GM12878 (cell line): ENCODE measurements at regions not wholly inside any gene's neighbourhood (a gene's known extent, or its start where the extent isn't known, plus 50 kb on each side); places are given as distances from the start of the nearest gene placed in this dataset.

ENCODE experiments used
- ATAC-seq: fragments of 200-7000 bp; cut with Tn5 transposase; 3 replicates; pipeline ENCODE4 v1.9.1; 2020; ENCODE audit warnings: mild to moderate bottlenecking, moderate library complexity
- BruUV-seq: library from RNA; stranded (reverse); fragments of 400-500 nt; replicated peaks from 2 replicates; lab custom pipeline; 2021; lab: Mats Ljungman, UMichigan
- CTCF ChIA-PET: fragments of 300-600 bp; sonication (Branson Sonifier 250); formaldehyde crosslinking; extraction: SDS; loops from one replicate; lab custom pipeline; 2021; ENCODE audit warnings: inconsistent platforms; lab: Yijun Ruan, JAX
- POLR2A ChIA-PET: fragments of 350-600 bp; formaldehyde crosslinking; extraction: SDS; loops from one replicate; lab custom pipeline; 2021; ENCODE audit warnings: inconsistent platforms; lab: Charles Lee
- RAD21 ChIA-PET: fragments of 300-600 bp; sonication (Branson Sonifier 250); formaldehyde crosslinking; loops from one replicate; lab custom pipeline; 2023; ENCODE audit warnings: antibody characterized with exemption; ENCODE audit not compliant: unreplicated experiment; lab: Charles Lee
- SMC1A ChIA-PET: fragments of 300-600 bp; sonication (Branson Sonifier 250); formaldehyde crosslinking; loops from one replicate; lab custom pipeline; 2023; ENCODE audit not compliant: unreplicated experiment, uncharacterized antibody; lab: Charles Lee
- DNase-seq: peaks from one replicate; pipeline ENCODE4 v3.0.0-alpha.2; 2011; ENCODE audit warnings: low read depth, low spot score
- FAIRE-seq: peaks from 3 replicates; lab custom pipeline; 2011; peaks lifted over from hg19 to GRCh38; lab: Jason Lieb, UNC
- H2AFZ ChIP-seq: 2 replicates; pipeline ENCODE4 v1.6.0; 2011; ENCODE audit warnings: low read depth, low read length, control low read depth; ENCODE audit not compliant: control insufficient read depth
- H3K27ac ChIP-seq: 2 replicates; pipeline ENCODE4 v1.5.1; 2011; ENCODE audit warnings: control low read depth; ENCODE audit not compliant: control insufficient read depth, insufficient read depth
- H3K27me3 ChIP-seq, 2 experiments: replicated peaks in 1 of 2; 2 replicates each; pipeline versions ENCODE4 v1.6.0 to v1.6.1; 2011; ENCODE audit warnings: low read length in 1 of 2; ENCODE audit not compliant: control insufficient read depth in 2 of 2, insufficient read depth in 2 of 2
- H3K36me3 ChIP-seq, 2 experiments: 2 replicates each; pipeline ENCODE4 v1.5.1; 2011; ENCODE audit warnings: low read length in 1 of 2; ENCODE audit not compliant: control insufficient read depth in 2 of 2, insufficient read depth in 2 of 2
- H3K4me1 ChIP-seq: 2 replicates; pipeline ENCODE4 v1.6.1; 2011; ENCODE audit warnings: mild to moderate bottlenecking, low read length, moderate library complexity, mixed read lengths; ENCODE audit not compliant: control insufficient read depth, insufficient read depth
- H3K4me2 ChIP-seq: 2 replicates; pipeline ENCODE4 v1.6.0; 2011; ENCODE audit warnings: control low read depth; ENCODE audit not compliant: control insufficient read depth, insufficient read depth
- H3K4me3 ChIP-seq: fragments of 200-600 bp; sonication (generic); 2 replicates; pipeline ENCODE4 v1.5.1; 2016
- H3K79me2 ChIP-seq: 2 replicates; pipeline ENCODE4 v1.6.0; 2011; ENCODE audit warnings: low read length; ENCODE audit not compliant: control insufficient read depth, insufficient read depth
- H3K9ac ChIP-seq: 2 replicates; pipeline ENCODE4 v1.8.0; 2011; ENCODE audit warnings: low read length, control low read depth, mixed read lengths; ENCODE audit not compliant: control insufficient read depth, insufficient read depth
- H3K9me3 ChIP-seq: replicated peaks from 3 replicates; pipeline ENCODE4 v1.5.1; 2011; ENCODE audit warnings: mild to moderate bottlenecking, low read length; ENCODE audit not compliant: control insufficient read depth, insufficient read depth
- H4K20me1 ChIP-seq: 2 replicates; pipeline ENCODE4 v1.6.0; 2011; ENCODE audit not compliant: control insufficient read depth, insufficient read depth
- ATF2 ChIP-seq: IDR thresholded peaks from 2 replicates; pipeline ENCODE4 v1.6.1; 2012; ENCODE audit warnings: low read length, inconsistent platforms
- BCLAF1 ChIP-seq: fragments of 450-650 bp; IDR thresholded peaks from 2 replicates; pipeline ENCODE4 v1.6.1; 2017; ENCODE audit warnings: antibody characterized with exemption, mild to moderate bottlenecking, moderate library complexity
- BHLHE40 ChIP-seq, 2 experiments: fragments of 450-650 bp in 1 of 2; IDR thresholded peaks; 2 replicates each; pipeline ENCODE4 v1.6.1; 2011 to 2017; ENCODE audit warnings: low read depth in 2 of 2, borderline replicate concordance in 1 of 2, improper control_type of control experiment in 1 of 2, low read length in 1 of 2, mild to moderate bottlenecking in 1 of 2
- CREB1 ChIP-seq: IDR thresholded peaks from 2 replicates; pipeline ENCODE4 v1.6.1; 2012; ENCODE audit warnings: low read depth, mild to moderate bottlenecking, inconsistent platforms
- JUNB ChIP-seq: IDR thresholded peaks from 2 replicates; pipeline ENCODE4 v1.6.1; 2016; ENCODE audit warnings: antibody characterized with exemption, mild to moderate bottlenecking
- JUND ChIP-seq: IDR thresholded peaks from 2 replicates; pipeline ENCODE4 v1.6.1; 2012; ENCODE audit warnings: low read depth, mild to moderate bottlenecking, low read length, improper control_type of control experiment, moderate library complexity
- NR2C1 ChIP-seq: fragments of 450-650 bp; IDR thresholded peaks from 2 replicates; pipeline ENCODE4 v1.6.1; 2017; ENCODE audit warnings: antibody characterized with exemption, mild to moderate bottlenecking, moderate library complexity
- PAX5 ChIP-seq: IDR thresholded peaks from 2 replicates; pipeline ENCODE4 v1.6.1; 2011; ENCODE audit warnings: low read depth, low read length, borderline replicate concordance
- PRDM15 ChIP-seq: fragments of 450-650 bp; formaldehyde crosslinking; IDR thresholded peaks from 2 replicates; pipeline ENCODE4 v1.4.0; 2020; ENCODE audit warnings: mild to moderate bottlenecking, moderate library complexity
- SMAD1 ChIP-seq: fragments of 450-650 bp; IDR thresholded peaks from 2 replicates; pipeline ENCODE4 v1.6.1; 2018; ENCODE audit warnings: mild to moderate bottlenecking, low read depth; ENCODE audit not compliant: partially characterized antibody
- STAT3 ChIP-seq: IDR thresholded peaks from 2 replicates; pipeline ENCODE4 v1.6.1; 2011; ENCODE audit warnings: low read depth, low read length, improper control_type of control experiment
- YY1 ChIP-seq: IDR thresholded peaks from 2 replicates; pipeline ENCODE4 v1.6.1; 2011; ENCODE audit warnings: low read depth, mild to moderate bottlenecking, low read length
- WGBS: methylation state at CpG from one replicate; pipeline ENCODE4 v1.1.6; 2016; ENCODE audit warnings: low lambda C conversion rate; ENCODE audit not compliant: insufficient replicate concordance, insufficient coverage; ENCODE audit errors: missing lambda C conversion rate; 5-methylcytosine and 5-hydroxymethylcytosine counted together
- in situ Hi-C: fragments of 300-500 bp; cut with MboI; formaldehyde crosslinking; loops from 9 replicates; pipeline ENCODE4 v1.14.3; 2018; ENCODE audit warnings: mixed read lengths
- intact Hi-C: fragments of 100-400 bp; cut with micrococcal nuclease; formaldehyde crosslinking; loops from one replicate; pipeline ENCODE4 v1.14.2; 2022; ENCODE audit not compliant: unreplicated experiment

- no peak overlapping the region for H2AFZ ChIP-seq
- no peaks in the 10 kb centered on the region for H3K4me1 ChIP-seq
- no peak overlapping the region for H3K4me3 ChIP-seq
- H4K20me1 ChIP-seq = no peaks in the 10 kb centered on the region
- ChIA-PET POLR2A (no interaction called here), SMC1A (no interaction called here), CTCF (no interaction called here), RAD21 (no interaction called here)
- ATAC-seq (no peak), FAIRE-seq (no peak), DNase-seq (no peak)
- H3K9me3 ChIP-seq = no peaks in the 10 kb centered on the region; the same call in 2 of the 3 replicates
- H3K9ac ChIP-seq = no peak overlapping the region
- no peaks in the 10 kb centered on the region for H3K27me3 ChIP-seq
- WGBS = 38% methylated on average over 8 of the region's 13 CpGs
- no peak overlapping the region for H3K4me2 ChIP-seq
- H3K79me2 ChIP-seq = no peaks in the 10 kb centered on the region
- BruUV-seq = no TSS peak
- TF ChIP-seq PAX5 = no peak
- no peak for TF ChIP-seq PRDM15 (CRISPR knock-in tag)
- no peak for TF ChIP-seq CREB1
- TF ChIP-seq NR2C1 = no peak
- TF ChIP-seq SMAD1 = no peak
- TF ChIP-seq JUND = no peak
- no peak for TF ChIP-seq JUNB
- TF ChIP-seq BHLHE40 (IDR thresholded peaks at IDR 0.05; ENCODE audit: borderline replicate concordance in 1 of 2, low read depth in 2 of 2, low read length in 1 of 2) = no peak
- TF ChIP-seq YY1 = no peak
- TF ChIP-seq STAT3 = no peak
- no peak for TF ChIP-seq BCLAF1
- no peak for TF ChIP-seq ATF2
- H3K36me3 ChIP-seq = no peaks in the 10 kb centered on the region
- H3K27ac ChIP-seq = no peak overlapping the region
- in situ Hi-C loops (no loop called here), intact Hi-C loops (no loop called here)
These were observed 977.6 kb downstream of the BRD1 start for GRCh38 chr22:48849963-48850657.
